ENCODE measurements at regions not wholly inside any gene's neighbourhood (a gene's known extent, or its start where the extent isn't known, plus 50 kb on each side); places are given as distances from the start of the nearest gene placed in this dataset.
"Not testable (repeated sequence)": the region's sequence is repeated elsewhere in the genome, so short reads cannot be mapped to it uniquely, and the experiment has no call there.

DNA sequence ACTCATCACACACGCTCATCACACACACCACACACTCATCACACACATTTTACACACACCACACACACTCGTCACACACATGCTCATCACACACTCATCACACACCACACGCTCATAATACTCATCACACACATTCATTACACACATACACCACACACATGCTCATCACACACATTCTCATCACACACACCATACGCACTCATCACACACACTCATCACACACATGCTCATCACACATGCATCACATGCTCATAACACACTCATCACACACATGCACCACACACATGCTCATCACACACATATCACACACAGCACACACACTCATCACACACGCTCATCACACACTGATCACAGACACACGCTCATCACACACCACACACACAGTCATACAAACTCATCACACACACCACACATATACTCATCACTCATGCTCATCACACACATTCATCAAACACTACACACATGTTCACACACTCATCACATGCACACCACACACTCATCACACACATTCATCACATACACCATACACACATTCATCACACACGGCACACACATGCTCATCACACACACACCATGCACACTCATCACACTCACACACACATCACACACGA lies 247.1 kb upstream of the SGCG start:
- no peak for DNase-seq (ENCODE audit: low read depth, low spot score)

DNA sequence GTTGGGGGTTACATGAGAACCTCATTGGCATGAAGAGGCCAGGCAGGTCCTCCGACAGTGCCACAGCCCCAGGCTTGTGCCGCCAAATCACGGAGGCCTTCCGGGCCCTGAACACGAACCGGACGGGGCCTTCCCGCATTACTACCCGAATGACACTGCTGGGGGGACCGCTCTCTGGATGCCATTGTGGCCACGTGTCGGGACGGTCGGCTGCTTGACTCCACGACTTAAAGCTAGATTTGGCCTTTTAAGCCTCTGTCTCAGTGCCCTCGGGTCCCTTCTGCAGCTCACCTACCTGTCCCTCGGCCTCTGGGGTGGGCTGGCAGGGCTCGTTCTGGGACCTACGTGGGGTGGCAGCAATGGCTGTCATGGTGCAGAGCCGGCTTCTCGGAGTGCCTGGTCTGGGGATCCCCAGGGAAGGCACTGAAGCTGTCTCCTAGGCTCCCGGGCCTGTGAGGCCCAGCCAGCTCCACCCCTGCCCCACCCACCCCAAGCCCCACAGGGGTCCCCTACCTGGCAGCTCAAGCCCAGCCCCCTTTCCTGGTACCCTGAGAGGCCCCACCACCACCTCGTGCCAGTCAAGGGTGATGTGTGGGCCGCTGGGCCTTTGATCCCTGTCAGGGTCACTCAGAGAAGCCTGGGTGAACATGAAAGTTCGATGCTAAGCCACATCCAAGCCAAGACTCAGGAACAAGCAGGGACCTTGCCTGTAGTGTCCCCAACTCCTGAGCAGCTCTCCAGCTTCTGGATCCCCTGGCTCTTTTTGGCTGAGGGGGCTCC lies 245.8 kb upstream of the SGCG start:
- no peak for DNase-seq (ENCODE audit: low read depth, low spot score)

DNA sequence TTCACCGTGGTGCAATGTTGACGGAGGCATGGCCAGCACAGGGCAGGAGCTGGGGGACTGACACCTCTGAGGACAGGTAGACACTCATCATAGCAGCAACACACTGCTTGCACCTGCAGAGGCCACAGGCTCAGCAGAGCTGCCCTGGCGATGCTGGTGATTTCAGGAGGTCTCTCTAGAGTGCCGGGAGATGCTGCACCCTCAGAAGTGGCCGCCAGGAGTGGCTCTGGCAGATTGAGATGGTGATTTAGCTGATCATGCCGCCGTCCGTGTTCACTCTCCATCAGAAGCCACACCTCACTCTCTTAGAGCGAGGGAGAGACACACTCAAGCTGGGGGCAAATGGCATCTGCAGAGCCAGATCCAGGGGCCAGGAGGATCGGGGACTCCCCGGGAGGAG lies 244.6 kb upstream of the SGCG start:
- no peak for DNase-seq (ENCODE audit: low read depth, low spot score)

DNA sequence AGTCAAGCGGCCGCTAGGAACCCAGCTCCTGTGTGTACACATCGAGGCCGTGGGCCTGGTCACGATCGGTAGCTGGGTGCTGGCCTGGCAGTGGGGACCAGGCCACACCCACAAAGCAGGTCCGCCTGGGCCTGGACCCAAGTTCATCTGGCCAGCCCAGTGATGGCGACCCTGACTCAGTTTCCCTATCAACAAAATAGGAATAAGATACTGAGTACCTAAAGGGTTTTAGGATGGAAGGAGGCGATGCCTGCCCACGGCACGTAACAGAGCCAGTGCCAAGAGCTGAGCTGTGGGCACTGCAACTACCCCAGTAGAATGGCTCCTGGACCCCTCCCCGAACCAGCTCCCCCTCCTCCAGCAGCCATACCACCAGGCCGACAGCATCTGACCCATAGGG lies 243.5 kb upstream of the SGCG start:
- DNase-seq (ENCODE audit: low read depth, low spot score), result no peak

DNA sequence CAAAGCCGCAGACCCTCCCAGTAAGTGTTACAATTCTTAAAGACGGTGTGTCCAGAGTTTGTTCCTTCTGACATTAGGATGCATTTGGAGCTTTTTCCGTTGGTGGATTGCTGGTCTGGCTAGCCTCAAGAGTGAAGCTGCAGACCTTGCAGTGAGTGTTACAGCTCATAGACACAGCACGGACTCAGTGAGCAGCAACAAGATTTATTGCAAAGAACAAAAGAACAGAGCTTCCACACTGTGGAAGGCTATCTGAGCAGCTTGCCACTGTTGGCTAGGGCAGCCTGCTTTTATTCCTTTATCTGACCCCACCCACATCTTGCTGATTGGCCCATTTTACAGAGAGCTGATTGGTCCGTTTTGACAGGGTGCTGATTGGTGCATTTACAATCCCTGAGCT lies 242.8 kb upstream of the SGCG start:
- no peak for DNase-seq (ENCODE audit: low read depth, low spot score)

DNA sequence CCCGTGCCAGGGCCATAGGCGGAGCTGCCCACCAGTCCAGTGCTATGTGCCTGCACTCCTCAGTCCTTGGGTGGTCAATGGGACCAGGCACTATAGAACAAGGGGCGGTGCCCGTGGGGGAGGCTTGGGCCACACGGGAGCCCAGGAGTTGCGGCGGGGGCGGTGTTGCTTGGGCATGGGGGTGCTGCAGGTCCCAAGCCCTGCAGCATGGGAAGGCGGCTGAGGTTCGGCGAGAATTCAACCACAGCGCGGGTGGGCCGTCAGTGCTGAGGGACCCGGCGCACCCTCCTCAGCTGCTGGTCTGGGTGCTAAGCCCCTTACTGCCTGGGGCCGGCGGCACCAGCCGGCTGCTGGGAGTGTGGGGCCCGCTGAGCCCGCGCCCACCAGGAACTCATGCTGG lies 242.2 kb upstream of the SGCG start:
- DNase-seq (ENCODE audit: low read depth, low spot score), result no peak

DNA sequence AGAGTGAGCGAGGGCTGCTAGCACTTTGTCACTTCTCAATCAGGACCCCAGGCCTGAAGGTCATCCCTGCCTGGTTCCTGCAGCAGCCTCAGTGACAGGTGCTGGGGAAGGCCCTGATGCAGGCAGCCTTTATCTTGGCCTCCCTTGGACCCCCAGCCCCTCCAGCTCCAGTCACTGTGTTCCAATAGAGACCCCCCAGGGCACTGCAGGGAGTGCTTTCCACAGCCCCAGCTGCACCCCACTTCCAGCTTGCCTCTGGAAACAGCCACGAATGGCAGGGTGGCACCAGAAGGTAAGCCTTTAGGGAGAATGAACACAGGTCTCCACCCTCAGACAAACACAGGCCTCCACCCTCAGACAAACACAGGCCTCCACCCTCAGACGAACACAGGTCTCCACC lies 241.6 kb upstream of the SGCG start:
- no peak for DNase-seq (ENCODE audit: low read depth, low spot score)

DNA sequence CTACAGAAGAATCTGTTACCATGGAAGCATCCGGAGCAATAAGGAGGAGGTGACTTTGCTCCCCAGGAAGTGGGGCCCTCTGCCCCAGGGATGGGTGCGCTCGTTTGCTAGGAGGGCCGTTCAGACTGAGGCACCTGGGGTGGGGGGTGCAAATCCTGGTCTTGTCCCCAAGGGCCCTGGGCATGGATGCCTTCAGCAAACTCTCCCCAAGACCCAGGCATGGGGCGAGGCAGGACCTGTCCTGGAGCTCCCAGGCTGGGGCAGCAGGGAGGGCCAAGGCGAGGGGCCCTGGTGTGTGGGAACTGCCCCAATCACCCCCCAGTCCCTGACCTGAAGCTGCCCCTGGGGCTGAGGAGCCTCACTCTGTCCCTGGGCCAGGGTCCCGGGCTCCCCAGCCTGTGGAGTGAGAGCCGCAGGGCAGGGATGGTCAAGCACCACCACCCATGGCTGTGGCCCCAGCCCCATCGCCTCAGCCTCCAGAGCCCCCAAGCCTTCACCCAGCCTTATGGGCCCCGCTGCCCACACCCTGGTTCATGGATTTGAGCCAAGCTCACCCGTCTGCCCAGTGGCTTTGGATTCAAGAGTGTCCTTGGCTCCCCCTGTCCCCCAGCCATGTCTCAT lies 240.6 kb upstream of the SGCG start:
- DNase-seq (ENCODE audit: low read depth, low spot score), result no peak

DNA sequence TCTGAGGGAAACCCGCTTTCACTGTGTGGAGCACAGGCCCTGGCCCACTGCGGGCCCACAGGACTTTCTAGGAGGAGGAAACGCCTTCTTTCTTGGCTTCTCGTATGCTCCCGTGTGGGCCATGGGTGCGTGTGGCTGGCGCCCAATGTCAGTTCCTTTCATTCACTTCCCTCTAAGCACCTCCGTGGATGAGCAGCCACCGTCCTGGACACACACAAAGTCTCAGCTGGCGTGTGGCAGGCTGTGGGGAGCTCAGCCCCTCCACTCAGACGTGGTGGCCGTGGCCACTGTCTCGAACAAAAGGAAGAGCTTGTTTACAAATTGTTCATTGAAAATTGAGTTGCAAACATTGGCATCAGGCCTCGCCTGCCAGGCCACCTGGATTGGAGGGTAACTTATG lies 240.0 kb upstream of the SGCG start:
- no peak for DNase-seq (ENCODE audit: low read depth, low spot score)

DNA sequence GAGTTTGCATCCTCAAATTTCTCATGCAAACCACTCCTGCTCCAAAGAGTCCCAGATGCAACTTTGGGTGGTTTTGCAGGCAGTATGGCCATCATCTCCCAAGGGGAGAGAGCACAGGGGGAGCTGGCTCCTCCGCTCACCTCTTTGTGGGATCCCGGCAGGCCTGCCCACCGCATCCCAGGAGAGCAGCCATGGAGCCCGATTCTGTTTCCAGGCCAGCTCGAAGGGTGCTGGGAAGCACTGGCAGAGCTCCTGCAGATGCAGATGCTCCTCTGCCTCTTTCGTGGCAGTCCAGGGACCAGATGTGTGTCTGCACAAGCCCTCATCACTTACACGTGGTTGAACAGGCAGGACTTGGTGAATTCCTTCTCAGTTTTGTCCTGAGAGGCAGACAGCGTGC lies 239.3 kb upstream of the SGCG start:
- not testable (repeated sequence) for DNase-seq (ENCODE audit: low read depth, low spot score)

DNA sequence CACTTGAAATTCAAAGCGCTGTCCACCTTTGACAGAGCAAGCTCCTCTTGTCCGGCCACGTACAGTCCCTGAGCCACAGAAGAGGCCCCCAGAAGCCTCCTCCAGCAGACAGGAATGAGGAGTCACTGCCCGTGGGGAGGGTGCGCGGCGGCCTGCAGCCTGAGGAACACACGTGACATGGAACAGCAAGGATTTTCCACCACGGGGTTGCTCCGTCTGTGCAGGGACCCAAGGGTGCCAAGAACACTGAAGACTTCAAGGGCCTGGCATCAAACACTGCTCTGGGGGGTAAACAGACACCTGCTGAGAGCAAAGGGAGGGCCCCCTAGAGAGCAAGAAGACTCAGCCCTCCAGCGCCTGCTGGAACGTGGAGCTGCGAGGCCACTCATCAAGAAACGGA lies 237.9 kb upstream of the SGCG start:
- DNase-seq (ENCODE audit: low read depth, low spot score), result not testable (repeated sequence)

DNA sequence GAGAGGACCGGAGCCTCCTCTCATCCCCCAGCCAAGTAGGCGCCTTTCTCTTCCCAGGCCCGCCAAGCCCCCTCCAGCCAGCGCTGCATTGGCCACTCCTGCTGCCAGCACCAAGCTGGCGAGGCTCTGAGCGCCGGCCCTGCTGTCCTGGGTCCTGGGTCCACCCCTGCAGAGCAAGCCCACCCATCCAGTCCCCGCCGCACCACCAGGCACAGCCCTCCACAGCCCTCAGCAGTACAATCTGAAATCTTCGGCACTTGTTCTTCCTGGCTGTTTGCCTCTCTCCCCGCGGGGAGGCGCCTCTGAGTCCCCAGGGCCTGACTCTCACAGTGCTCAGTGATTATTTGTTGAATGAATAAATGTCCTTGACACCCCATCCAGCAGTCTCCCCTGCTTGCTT lies 236.4 kb upstream of the SGCG start:
- no peak for DNase-seq (ENCODE audit: low read depth, low spot score)

DNA sequence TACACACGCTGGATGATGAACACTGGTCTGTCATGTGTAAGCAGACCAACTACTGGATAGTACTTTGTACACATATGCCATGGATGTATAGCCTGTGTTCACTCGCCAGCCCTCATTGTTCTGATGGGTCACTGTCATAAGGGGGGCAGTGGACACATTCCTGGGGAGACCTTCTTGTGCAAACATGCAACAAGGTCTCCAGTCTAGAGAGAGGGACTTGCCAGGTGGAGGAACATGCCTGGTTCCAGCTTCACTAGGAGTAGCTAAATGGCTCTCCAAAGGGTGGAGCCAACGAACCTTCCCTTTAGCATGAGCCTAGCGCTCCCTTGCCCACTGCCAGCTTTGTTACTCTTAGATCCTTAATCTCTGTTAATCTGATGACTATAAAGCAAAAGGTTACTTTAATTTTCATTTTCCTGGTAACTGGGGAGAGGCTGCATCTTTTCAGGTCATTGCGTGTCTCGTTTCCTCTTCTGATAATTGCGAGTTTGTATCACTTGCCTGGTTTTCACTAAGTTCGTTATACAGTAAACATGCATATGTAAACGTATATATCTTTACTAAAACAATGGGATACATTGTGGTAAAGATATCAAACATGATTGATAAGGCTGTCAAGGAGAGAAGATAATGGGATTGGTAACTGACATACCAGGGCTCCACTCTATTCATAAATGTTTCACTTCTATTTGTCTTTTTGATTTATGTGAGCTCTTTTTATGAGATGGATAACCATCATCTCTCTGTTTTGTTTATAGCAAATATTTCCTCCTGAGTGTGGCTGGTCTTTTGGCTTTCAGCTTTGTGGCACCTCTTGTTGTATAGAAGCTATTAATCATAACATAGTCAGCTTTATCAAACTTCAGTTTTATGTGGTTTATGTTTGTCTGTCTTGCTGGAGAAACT lies 235.2 kb upstream of the SGCG start:
- DNase-seq (ENCODE audit: low read depth, low spot score), result no peak

DNA sequence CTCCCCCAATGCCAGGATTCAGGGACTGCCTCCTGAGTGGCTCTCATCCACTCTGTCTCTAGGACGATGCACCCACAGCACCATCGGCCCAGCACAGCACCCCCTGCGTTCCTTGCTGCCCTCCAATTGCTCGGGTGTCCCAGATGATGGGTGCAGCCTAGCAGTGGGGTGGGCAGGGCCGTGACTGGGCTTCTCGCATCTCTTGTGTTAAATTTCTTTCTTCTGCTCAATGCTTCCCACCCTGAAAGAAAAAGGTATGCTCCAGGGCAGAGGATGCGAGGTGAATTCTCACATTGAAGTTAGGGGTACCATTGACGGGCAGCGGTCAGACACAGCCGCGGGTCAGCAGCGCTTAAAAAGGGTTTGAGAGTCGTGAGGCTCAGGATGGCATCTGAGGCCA lies 232.4 kb upstream of the SGCG start:
- DNase-seq (ENCODE audit: low read depth, low spot score), result no peak

DNA sequence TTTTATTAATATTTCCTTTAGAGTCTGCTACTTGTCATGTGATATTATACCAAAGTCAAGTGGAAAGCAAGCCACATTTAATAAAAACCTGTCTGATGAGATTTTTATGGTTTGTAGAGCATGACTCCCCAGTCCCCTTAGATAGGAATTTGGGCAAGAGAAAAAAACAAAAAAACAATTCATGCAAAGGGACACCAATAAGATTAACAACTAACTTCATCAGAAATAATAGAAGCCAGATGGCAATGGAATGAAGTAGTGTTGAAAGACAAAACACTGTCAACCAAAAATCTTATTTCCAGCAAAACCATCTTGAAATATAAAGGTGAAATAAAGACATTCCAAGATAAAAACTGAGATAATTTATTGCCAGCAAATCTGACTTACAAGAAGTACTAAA lies 228.8 kb upstream of the SGCG start:
- DNase-seq (ENCODE audit: low read depth, low spot score), result not testable (repeated sequence)

DNA sequence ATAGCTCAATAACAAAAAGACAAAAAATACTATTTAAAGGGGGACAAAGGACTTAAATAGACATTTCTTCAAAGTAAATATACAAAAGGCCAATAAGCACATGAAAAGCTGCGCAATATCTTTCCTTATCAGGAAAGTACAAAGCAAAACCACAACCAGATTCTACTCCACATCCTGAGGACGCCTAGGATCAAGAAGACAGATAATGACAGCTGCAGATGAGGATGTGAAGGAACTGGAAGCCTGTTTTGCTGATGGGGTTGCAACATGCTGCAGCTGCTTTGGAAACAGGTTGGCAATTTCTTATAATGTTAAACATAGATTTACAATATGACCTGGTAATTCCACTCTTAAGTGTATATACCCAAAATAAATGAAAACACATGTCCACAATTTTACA lies 225.6 kb upstream of the SGCG start:
- DNase-seq (ENCODE audit: low read depth, low spot score), result not testable (repeated sequence)

DNA sequence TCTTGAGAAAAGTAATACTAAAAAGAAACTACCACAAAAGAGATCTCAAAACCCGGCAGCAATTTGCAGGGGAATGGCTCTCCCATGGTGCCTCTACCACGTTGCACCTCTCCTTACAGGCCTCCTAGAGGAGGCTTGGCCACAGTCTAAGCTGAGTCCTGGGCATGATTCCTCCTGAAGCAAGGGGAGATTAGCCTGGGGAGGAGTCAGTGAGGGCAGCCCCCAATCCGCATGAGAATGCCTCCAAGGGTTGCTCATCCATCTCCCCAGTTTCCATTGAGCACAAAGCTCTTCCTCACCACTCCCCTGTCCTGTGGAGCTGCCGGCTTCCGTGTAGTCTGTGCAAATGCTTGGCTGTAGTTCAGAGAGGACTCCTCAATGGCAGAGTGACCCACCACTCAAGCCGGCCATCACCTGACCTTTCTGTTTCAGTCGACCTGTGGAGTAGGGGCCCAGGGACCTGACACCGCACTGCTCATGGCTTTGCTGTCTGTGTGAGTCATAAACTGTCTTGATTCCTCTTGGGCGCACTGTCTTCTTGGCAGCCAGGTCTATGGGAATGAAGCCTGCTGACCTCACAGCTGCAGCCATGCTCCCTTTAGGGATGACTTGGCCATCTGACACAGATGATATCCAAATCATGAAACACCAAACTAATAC lies 224.2 kb upstream of the SGCG start:
- not testable (repeated sequence) for DNase-seq (ENCODE audit: low read depth, low spot score)

DNA sequence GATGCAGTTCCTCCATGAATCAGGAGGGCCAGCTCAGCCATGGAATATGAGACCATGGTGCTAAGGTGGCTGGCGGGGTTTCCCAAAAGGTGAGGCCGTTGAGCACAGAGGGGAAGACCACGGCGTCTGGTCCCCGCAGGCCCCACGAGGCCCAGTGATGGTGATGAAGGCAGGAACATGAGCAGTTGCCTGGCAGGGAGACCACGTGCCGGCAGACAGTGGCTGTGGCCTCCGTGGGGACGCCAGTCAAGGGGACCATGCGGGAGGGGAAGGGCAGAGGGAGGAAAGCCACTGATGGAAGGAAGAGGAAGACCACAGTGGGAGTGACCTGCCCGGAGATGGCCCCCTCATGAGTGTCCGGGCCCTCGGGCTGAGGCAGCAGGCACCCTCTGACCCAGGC lies 220.9 kb upstream of the SGCG start:
- not testable (repeated sequence) for DNase-seq (ENCODE audit: low read depth, low spot score)

DNA sequence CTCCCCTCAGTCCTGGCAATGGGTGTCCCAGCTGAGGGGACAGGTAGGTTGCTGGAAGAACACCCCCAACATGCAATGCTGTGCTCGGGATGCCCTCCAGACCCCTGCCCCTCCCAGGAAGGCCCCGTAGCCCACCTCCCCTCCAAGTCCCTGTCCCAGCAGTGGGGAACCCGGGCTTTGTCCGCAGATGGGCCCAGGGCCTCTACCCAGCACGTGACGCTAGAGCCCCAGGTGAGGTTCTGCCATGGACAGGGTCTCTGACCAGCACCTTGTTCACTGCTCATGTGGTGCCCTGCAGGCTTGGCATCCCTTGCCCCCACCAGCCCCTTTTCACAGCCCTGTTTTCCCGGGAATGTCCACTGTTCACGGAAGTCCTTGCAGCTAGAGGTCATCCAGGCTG lies 220.0 kb upstream of the SGCG start:
- no peak for DNase-seq (ENCODE audit: low read depth, low spot score)

DNA sequence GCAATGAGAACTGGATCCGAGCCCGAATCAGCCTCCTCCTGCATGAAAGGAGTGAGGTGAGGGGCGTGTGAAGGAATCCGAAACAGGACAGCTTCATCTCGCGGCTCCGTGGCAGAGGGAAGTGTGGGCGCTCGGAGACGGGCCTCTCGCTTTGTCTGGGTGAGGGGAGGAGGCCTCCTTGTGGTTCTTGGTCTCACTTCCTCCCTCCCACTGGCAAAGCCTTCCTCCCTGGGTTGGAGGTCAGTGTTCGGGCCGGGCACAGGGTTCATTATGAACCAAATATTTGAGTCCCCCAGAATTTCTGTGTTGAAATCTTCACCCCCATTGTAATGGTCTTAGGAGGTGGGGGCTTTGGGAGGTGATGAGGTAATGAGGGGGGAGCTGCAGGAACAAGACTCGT lies 219.4 kb upstream of the SGCG start:
- DNase-seq (ENCODE audit: low read depth, low spot score), result not testable (repeated sequence)

DNA sequence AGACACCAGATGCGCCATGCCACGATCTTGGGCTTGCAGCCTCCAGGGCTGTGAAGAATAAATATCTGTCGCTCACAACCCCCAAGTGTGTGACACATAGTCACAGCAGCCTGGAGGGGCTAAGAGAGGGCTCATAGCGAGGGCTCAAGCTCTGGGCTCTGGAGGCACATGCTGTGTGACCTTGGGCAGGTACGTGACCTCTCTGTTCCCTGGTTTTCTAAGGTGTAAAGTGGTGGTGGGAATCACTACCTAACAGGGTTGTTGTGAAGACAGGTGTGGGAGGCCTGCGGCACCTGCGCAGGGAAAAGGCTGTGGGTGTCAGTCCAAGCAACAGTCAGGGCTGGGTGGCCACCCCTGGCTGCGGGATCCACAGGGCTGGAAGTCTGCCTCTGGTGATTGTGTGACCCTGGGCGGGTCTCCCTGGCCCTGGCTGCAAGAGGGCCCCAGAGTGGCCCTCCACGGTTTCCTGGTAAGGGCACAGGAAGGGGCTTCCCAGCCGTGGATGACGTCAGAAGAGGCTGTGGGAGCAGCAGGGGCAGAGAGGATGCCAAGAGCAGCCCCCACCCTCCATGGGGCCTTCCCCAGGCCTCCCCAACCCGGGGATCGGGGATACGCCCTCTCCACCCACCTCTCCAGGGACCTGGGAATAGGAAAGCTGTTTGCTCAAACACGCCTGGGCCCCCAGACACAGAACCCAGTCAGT lies 218.8 kb upstream of the SGCG start:
- no peak for DNase-seq (ENCODE audit: low read depth, low spot score)
